GM23338 (cell line): ENCODE measurements at regions not wholly inside any gene's neighbourhood (a gene's known extent, or its start where the extent isn't known, plus 50 kb on each side); places are given as distances from the start of the nearest gene placed in this dataset.

Source experiments
- CREB1 ChIP-seq: fragments of 250-450 bp; sonication (Bioruptor Pico); IDR thresholded peaks from 2 replicates; pipeline ENCODE4 v1.5.0; 2020; ENCODE audit warnings: low read depth, mild to moderate bottlenecking, moderate library complexity
- EZH2 ChIP-seq: fragments of 200-600 bp; sonication (generic); IDR thresholded peaks from one replicate; pipeline ENCODE4 v1.8.0; 2017; ENCODE audit warnings: antibody characterized with exemption, mild to moderate bottlenecking, low read depth; ENCODE audit not compliant: unreplicated experiment
- EZH2phosphoT487 ChIP-seq: fragments of 200-600 bp; sonication (generic); IDR thresholded peaks from one replicate; pipeline ENCODE4 v1.8.1; 2018; ENCODE audit warnings: antibody characterized with exemption; ENCODE audit not compliant: unreplicated experiment
- JUNB ChIP-seq: IDR thresholded peaks from one replicate; pipeline ENCODE4 v1.6.1; 2016; ENCODE audit warnings: antibody characterized with exemption; ENCODE audit not compliant: unreplicated experiment
- NANOG ChIP-seq: IDR thresholded peaks from 2 replicates; pipeline ENCODE4 v1.6.1; 2016; ENCODE audit warnings: antibody characterized with exemption, borderline replicate concordance
- POLR2AphosphoS5 ChIP-seq: IDR thresholded peaks from 2 replicates; pipeline ENCODE4 v1.6.1; 2016; ENCODE audit warnings: antibody characterized with exemption, low read depth
- STAT1 ChIP-seq: IDR thresholded peaks from one replicate; pipeline ENCODE4 v1.6.1; 2016; ENCODE audit warnings: antibody characterized with exemption; ENCODE audit not compliant: unreplicated experiment
- ZNF331 ChIP-seq: fragments of 250-450 bp; sonication (Bioruptor Pico); IDR thresholded peaks from 2 replicates; pipeline ENCODE4 v1.5.0; 2020; ENCODE audit warnings: low read depth, mild to moderate bottlenecking, moderate library complexity
- TF ChIP-seq, protein P1 (sequence below), 2 experiments: fragments of 200-600 bp in 1 of 2; sonication (generic) in 1 of 2; conservative IDR thresholded peaks; 2 replicates each; pipeline versions ENCODE4 v1.5.1 to v1.6.1; 2016 to 2017; ENCODE audit warnings: antibody characterized with exemption in 2 of 2, low read depth in 2 of 2, mild to moderate bottlenecking in 2 of 2, moderate library complexity in 1 of 2
- TF ChIP-seq, protein P2 (sequence below): fragments of 250-450 bp; sonication (Bioruptor Pico); IDR thresholded peaks from 2 replicates; pipeline ENCODE4 v1.5.0; 2020; ENCODE audit warnings: mild to moderate bottlenecking, moderate library complexity
- TF ChIP-seq, protein P3 (sequence below): IDR thresholded peaks from one replicate; pipeline ENCODE4 v1.6.1; 2018; ENCODE audit warnings: antibody characterized with exemption; ENCODE audit not compliant: unreplicated experiment

DNA sequence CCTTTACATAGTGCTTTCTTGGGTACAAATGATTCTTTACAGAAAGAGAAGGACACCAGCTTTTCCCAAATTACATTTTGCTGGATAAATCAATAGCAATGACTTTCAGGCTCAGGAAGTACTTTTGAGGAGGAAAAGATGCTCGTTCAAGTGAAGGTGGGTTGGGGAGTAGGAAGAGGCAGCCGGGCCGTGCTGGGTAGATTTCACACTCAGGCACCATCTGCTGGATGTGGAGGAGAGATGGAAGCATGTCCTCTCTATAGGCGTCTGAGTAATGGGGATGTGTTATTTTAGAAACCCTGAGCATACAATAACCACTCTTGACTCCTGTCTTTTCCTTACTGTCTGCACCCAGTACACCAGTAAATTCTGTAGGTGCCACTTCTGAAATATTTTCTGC lies 152.3 kb upstream of the LARGE1 start:
- TF ChIP-seq EZH2 = no peak
- TF ChIP-seq, protein P1, sequence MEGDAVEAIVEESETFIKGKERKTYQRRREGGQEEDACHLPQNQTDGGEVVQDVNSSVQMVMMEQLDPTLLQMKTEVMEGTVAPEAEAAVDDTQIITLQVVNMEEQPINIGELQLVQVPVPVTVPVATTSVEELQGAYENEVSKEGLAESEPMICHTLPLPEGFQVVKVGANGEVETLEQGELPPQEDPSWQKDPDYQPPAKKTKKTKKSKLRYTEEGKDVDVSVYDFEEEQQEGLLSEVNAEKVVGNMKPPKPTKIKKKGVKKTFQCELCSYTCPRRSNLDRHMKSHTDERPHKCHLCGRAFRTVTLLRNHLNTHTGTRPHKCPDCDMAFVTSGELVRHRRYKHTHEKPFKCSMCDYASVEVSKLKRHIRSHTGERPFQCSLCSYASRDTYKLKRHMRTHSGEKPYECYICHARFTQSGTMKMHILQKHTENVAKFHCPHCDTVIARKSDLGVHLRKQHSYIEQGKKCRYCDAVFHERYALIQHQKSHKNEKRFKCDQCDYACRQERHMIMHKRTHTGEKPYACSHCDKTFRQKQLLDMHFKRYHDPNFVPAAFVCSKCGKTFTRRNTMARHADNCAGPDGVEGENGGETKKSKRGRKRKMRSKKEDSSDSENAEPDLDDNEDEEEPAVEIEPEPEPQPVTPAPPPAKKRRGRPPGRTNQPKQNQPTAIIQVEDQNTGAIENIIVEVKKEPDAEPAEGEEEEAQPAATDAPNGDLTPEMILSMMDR (conservative IDR thresholded peaks at IDR 0.05; ENCODE audit: low read depth in 2 of 2) = no peak
- no peak for TF ChIP-seq EZH2phosphoT487
- TF ChIP-seq, protein P2, sequence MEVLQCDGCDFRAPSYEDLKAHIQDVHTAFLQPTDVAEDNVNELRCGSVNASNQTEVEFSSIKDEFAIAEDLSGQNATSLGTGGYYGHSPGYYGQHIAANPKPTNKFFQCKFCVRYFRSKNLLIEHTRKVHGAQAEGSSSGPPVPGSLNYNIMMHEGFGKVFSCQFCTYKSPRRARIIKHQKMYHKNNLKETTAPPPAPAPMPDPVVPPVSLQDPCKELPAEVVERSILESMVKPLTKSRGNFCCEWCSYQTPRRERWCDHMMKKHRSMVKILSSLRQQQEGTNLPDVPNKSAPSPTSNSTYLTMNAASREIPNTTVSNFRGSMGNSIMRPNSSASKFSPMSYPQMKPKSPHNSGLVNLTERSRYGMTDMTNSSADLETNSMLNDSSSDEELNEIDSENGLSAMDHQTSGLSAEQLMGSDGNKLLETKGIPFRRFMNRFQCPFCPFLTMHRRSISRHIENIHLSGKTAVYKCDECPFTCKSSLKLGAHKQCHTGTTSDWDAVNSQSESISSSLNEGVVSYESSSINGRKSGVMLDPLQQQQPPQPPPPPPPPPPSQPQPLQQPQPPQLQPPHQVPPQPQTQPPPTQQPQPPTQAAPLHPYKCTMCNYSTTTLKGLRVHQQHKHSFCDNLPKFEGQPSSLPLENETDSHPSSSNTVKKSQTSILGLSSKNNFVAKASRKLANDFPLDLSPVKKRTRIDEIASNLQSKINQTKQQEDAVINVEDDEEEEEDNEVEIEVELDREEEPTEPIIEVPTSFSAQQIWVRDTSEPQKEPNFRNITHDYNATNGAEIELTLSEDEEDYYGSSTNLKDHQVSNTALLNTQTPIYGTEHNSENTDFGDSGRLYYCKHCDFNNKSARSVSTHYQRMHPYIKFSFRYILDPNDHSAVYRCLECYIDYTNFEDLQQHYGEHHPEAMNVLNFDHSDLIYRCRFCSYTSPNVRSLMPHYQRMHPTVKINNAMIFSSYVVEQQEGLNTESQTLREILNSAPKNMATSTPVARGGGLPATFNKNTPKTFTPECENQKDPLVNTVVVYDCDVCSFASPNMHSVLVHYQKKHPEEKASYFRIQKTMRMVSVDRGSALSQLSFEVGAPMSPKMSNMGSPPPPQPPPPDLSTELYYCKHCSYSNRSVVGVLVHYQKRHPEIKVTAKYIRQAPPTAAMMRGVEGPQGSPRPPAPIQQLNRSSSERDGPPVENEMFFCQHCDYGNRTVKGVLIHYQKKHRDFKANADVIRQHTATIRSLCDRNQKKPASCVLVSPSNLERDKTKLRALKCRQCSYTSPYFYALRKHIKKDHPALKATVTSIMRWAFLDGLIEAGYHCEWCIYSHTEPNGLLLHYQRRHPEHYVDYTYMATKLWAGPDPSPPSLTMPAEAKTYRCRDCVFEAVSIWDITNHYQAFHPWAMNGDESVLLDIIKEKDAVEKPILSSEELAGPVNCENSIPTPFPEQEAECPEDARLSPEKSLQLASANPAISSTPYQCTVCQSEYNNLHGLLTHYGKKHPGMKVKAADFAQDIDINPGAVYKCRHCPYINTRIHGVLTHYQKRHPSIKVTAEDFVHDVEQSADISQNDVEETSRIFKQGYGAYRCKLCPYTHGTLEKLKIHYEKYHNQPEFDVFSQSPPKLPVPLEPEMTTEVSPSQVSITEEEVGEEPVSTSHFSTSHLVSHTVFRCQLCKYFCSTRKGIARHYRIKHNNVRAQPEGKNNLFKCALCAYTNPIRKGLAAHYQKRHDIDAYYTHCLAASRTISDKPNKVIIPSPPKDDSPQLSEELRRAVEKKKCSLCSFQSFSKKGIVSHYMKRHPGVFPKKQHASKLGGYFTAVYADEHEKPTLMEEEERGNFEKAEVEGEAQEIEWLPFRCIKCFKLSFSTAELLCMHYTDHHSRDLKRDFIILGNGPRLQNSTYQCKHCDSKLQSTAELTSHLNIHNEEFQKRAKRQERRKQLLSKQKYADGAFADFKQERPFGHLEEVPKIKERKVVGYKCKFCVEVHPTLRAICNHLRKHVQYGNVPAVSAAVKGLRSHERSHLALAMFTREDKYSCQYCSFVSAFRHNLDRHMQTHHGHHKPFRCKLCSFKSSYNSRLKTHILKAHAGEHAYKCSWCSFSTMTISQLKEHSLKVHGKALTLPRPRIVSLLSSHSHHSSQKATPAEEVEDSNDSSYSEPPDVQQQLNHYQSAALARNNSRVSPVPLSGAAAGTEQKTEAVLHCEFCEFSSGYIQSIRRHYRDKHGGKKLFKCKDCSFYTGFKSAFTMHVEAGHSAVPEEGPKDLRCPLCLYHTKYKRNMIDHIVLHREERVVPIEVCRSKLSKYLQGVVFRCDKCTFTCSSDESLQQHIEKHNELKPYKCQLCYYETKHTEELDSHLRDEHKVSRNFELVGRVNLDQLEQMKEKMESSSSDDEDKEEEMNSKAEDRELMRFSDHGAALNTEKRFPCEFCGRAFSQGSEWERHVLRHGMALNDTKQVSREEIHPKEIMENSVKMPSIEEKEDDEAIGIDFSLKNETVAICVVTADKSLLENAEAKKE (CRISPR knock-in tag) = no peak
- TF ChIP-seq POLR2AphosphoS5 = no peak
- TF ChIP-seq, protein P3, sequence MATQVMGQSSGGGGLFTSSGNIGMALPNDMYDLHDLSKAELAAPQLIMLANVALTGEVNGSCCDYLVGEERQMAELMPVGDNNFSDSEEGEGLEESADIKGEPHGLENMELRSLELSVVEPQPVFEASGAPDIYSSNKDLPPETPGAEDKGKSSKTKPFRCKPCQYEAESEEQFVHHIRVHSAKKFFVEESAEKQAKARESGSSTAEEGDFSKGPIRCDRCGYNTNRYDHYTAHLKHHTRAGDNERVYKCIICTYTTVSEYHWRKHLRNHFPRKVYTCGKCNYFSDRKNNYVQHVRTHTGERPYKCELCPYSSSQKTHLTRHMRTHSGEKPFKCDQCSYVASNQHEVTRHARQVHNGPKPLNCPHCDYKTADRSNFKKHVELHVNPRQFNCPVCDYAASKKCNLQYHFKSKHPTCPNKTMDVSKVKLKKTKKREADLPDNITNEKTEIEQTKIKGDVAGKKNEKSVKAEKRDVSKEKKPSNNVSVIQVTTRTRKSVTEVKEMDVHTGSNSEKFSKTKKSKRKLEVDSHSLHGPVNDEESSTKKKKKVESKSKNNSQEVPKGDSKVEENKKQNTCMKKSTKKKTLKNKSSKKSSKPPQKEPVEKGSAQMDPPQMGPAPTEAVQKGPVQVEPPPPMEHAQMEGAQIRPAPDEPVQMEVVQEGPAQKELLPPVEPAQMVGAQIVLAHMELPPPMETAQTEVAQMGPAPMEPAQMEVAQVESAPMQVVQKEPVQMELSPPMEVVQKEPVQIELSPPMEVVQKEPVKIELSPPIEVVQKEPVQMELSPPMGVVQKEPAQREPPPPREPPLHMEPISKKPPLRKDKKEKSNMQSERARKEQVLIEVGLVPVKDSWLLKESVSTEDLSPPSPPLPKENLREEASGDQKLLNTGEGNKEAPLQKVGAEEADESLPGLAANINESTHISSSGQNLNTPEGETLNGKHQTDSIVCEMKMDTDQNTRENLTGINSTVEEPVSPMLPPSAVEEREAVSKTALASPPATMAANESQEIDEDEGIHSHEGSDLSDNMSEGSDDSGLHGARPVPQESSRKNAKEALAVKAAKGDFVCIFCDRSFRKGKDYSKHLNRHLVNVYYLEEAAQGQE = no peak
- TF ChIP-seq STAT1 = no peak
- TF ChIP-seq ZNF331 (CRISPR knock-in tag) = no peak
- TF ChIP-seq CREB1 (CRISPR knock-in tag) = no peak
- no peak for TF ChIP-seq JUNB
- no peak for TF ChIP-seq NANOG
